ENCODE measurements at regions not wholly inside any gene's neighbourhood (a gene's known extent, or its start where the extent isn't known, plus 50 kb on each side); places are given as distances from the start of the nearest gene placed in this dataset.

- TF ChIP-seq ZNF777 (tag by site-specific recombination; IDR thresholded peaks at IDR 0.05; ENCODE audit: borderline replicate concordance) (no peak), ZNF624 (tag by site-specific recombination; IDR thresholded peaks at IDR 0.05) (no peak), SALL2 (tag by site-specific recombination; IDR thresholded peaks at IDR 0.05; ENCODE audit: borderline replicate concordance) (no peak), BCL11B (tag by site-specific recombination; IDR thresholded peaks at IDR 0.05; ENCODE audit: low read depth) (no peak)
These were observed 148.3 kb downstream of the ELAVL4 start (continued) for GRCh38 chr1:50257029-50257428.
